Fibroblast of mammary gland (primary cell): ENCODE measurements at regions not wholly inside any gene's neighbourhood (a gene's known extent, or its start where the extent isn't known, plus 50 kb on each side); places are given as distances from the start of the nearest gene placed in this dataset.

ENCODE experiments used
- DNase-seq: peaks from one replicate; pipeline ENCODE4 v3.0.0-alpha.2; 2010; ENCODE audit warnings: low read depth
- H3K4me3 ChIP-seq: 2 replicates; pipeline ENCODE4 v1.5.1; 2011; ENCODE audit warnings: low read depth, mild to moderate bottlenecking, low read length, moderate library complexity; ENCODE audit not compliant: control insufficient read depth
- CTCF ChIP-seq: conservative IDR thresholded peaks from 2 replicates; pipeline ENCODE4 v1.5.1; 2011; ENCODE audit warnings: low read depth, low read length, inconsistent platforms; ENCODE audit not compliant: control insufficient read depth, insufficient read depth

- no peak overlapping the region for H3K4me3 ChIP-seq
- no peak for TF ChIP-seq CTCF
- DNase-seq, result no peak
These were observed 577.5 kb upstream of the CLINT1 start for GRCh38 chr5:158436271-158437065.

GRCh38 chr5:158435161-158435616 lies 576.2 kb upstream of the CLINT1 start:
- no peak for TF ChIP-seq CTCF
- H3K4me3 ChIP-seq, result no peak overlapping the region
- DNase-seq, result no peak

GRCh38 chr5:158434749-158435148 lies 575.8 kb upstream of the CLINT1 start:
- no peak for TF ChIP-seq CTCF
- H3K4me3 ChIP-seq, result no peak overlapping the region
- no peak for DNase-seq

- no peak overlapping the region for H3K4me3 ChIP-seq
- no peak for DNase-seq
- TF ChIP-seq CTCF, result no peak
These were observed 574.7 kb upstream of the CLINT1 start for GRCh38 chr5:158433634-158434033.

- no peak for TF ChIP-seq CTCF
- peak; percentile 82 for DNase-seq
- no peak overlapping the region for H3K4me3 ChIP-seq
These were observed 572.6 kb upstream of the CLINT1 start for GRCh38 chr5:158431369-158432029.

- TF ChIP-seq CTCF, result no peak
- no peak overlapping the region for H3K4me3 ChIP-seq
- DNase-seq, result no peak
These were observed 571.8 kb upstream of the CLINT1 start for GRCh38 chr5:158430798-158431167.
